ENCODE measurements at regions not wholly inside any gene's neighbourhood (a gene's known extent, or its start where the extent isn't known, plus 50 kb on each side); places are given as distances from the start of the nearest gene placed in this dataset.

DNA sequence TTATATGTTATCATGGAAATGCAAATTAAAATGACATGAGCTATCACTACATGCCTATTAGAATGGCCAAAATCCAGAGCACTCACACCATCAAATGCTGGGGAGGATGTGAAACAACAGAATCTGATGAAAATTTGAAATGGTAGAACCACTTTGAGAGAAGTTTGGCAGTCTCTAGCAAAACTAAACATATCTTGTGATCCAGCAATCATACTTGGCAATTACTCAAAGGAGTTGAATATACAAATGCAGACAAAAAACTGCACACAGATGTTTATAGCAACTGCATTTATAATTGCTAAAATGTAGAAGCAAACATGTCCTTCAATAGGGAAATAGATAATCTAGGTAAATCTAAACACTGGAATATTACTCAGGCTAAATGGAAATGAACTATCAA, 1164.9 kb downstream of the DNAJB9 start:
- DNase-seq (ENCODE audit: missing footprints) (no peak), ATAC-seq (no peak)
- intact Hi-C loops (cut with DNase I), result no loop called here

DNA sequence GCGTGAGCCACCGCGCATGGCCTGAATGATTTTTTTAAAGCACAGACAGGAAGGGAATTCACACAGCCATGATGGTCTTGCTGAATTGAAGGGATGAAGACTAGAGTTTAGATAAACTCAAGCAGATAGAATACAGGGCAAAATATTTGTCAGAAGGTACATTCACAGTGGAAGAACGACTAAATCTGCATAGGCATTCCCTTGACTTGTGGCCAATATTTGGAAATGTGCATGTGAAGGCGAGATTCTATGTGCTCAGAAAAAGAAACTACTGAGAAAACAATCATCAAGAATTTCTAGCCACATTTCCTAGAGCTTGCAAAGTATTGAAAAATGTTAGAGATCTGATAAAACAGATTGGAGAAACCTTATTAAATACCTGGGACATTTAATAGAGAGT, 1166.2 kb downstream of the DNAJB9 start:
- DNase-seq (ENCODE audit: missing footprints) (no peak), ATAC-seq (no peak)
- intact Hi-C loops (cut with DNase I), result no loop called here

DNA sequence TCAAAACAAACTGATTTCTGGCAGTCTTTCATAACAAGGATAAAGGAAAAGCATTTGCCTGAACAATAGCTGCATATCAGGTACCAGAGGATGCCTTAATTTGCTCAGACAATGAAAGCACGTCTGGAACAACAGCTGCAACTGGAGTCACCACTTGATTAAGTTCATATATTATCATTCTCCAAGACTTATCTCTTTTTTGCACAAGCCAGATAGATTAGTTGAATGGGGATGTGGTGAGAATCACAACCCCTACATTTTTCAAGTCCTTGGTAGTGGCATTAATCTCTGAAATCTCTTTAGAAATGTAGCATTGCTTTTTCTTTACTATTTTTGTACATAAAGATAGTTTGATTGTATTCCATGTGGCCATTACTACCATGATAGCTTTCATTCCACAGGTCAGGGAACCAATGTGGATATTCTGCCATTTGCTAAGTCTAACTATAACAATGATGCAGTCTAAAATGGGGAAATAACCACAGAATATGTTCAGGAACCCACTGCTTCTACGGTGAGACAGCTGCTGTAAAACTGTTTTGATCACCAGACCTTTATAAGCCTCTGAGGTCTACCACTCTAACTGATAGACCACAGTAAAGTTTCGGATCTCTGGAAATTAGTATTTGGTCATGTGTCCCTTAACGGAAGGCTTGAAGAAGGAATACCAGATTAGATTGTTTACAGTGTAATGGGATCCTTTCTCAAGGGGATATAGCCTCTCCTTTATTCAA, 1176.2 kb downstream of the DNAJB9 start:
- intact Hi-C loops (cut with DNase I), result no loop called here
- ATAC-seq, result no peak
- DNase-seq (ENCODE audit: missing footprints), result no peak

DNA sequence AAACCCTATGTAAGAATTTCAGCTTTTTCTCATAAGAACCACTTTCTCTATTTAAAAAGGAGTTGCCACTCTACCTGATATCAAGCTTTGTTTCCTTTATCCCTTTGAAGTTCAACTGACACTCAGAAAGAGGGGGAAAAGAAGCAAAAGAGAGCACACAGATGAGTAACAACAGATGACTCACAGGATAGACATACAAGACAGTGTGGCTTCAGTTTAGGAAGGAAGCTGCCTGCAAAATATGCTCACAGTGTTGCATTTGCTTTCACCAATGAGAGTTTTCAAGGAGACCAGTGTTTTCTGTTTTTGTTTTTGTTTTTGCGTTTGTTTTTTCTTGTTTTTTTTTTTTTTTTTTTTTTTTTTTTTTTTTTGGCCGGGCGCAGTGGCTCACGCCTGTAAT, 1181.6 kb downstream of the DNAJB9 start:
- no peak for ATAC-seq
- intact Hi-C loops (cut with DNase I), result no loop called here
- no peak for DNase-seq (ENCODE audit: missing footprints)

DNA sequence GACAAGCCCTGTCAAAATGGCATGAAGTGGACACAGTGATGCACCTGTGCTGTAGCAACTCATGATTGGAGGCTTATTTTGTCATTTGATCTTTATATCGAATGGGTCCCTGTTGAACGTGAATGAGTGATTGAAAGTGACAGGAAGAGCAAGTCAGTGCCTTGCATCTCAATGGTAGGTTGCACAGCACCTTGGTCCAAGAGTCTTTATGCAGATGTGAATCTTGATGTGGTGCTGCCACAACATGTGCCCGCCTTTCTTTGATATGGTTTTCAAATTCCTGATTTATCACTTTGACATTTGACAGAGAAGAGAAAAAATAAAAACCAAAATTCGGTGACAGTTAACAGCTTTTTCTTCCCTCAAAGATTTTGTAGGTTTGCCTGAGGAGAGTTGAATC, 1182.4 kb downstream of the DNAJB9 start:
- intact Hi-C loops (cut with DNase I), result no loop called here
- no peak for DNase-seq (ENCODE audit: missing footprints)

DNA sequence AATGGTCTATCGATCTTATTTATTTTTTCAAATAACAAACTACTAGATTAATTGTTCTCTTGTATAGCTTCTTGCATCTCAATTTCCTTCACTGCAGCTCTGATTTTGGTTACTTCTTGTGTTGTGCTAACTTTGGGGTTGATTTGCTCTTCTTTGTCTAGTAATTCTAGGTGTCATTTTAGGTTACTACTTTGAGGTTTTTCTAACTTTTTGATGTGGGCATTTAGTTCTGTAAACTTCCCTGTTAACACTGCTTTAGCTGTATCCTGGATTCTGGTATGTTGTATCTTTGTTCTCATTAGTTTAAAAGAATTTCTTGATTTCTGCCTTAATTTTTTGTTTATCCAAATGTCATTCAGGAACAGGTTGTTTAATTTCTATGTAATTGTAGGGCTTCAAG, 1188.0 kb downstream of the DNAJB9 start:
- DNase-seq (ENCODE audit: missing footprints) (no peak), ATAC-seq (no peak)
- intact Hi-C loops (cut with DNase I), result no loop called here

More for the DNA sequence above, 1182.4 kb downstream of the DNAJB9 start:
- ATAC-seq, result no peak

DNA sequence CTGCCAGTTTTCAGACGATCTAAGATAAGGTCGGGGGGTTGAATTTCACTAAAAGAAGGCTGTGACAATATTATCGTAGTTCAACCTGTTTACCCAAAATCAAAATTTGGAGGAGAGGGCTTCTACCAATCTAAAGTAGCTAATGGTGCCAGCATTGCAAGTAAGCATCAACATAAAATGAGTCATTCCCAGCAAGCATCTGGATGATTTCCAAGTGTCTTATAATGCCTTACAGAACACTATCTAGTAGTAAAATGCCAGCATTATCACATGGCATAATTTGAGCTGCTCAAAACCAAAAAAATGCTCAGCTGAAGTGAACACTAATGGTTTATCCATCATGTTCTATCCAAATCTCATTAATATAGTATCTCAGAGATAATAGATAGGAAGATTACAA, 1193.9 kb downstream of the DNAJB9 start:
- ATAC-seq (no peak), DNase-seq (ENCODE audit: missing footprints) (no peak)
- intact Hi-C loops (cut with DNase I), result no loop called here

DNA sequence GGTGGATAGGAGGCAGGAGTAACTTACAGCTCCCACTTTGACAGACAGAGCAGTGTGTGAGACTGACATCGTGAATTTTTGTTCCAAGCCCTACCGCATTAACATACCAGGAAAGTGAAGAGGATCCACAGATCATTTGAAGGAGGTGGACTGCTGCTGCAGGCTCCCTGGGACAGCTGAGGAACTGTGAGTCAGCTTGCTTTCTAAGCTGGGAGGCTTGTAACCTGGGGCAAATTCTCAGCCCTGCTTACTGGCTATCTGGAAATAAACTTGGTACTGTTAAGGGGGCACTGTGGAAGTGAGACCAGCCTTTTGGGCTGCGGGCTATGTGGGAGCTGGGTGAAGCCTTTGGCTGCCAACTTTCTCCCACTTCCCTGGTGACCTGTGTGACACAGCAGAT, 1202.5 kb downstream of the DNAJB9 start:
- ATAC-seq (no peak), DNase-seq (ENCODE audit: missing footprints) (no peak)
- intact Hi-C loops (cut with DNase I), result no loop called here

DNA sequence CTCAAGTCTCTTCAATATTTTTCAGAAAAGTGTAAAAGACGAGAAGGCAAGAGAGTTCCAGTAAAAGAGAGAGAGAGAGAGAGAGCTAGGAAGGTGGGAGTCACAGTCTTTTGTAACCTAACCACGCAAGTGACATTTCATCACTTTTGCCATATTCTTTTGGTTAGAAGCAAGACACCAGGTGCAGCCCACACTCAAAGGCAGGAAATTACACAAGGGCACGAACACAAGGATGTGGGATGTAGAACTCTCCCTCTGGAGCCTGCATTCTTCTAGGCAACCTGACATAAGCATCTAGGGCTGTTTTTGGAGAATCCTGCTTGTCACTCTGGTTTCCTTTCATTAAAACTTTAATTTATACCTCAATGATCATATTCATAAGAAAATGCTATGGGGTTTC, 1213.1 kb downstream of the DNAJB9 start:
- intact Hi-C loops (cut with DNase I), result no loop called here
- ATAC-seq (no peak), DNase-seq (ENCODE audit: missing footprints) (no peak)

DNA sequence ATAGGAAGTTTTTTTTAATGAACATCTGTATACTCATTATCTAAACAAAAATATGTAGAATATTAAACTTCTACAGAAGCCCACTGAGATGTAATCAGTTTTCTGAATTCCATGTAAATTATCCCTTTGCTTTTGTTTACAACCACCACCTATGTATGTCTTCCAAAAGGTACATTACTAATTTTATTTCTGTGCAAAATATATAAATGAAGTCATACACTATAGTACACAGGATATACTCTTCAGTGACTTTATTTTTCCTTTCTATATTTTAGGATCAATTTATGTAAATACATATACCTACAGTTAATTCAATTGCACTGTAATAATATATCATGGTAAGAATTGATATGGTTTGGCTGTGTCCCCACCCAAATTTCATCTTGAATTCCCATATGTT, 1236.9 kb downstream of the DNAJB9 start:
- intact Hi-C loops (cut with DNase I), result no loop called here
- no peak for ATAC-seq
- no peak for DNase-seq (ENCODE audit: missing footprints)

DNA sequence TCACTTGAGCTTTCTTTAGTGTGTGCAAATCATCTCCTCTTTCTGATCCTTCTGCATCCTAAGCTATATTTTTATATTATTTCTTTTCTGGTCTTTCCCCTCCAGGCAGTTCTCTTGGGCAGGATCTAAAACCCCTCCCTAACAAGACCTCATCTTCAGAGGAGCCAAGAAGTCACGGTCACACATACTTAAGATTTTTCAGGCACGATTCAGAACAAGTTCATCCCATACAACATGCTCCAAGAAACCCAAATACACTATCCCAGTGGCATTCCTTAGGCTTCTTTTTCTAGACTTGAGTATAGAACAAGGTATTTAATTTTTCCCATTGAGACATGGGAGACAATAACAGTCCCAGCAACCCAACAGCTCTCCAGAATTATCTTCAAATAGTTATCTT, 1251.5 kb downstream of the DNAJB9 start:
- ATAC-seq, result no peak
- no peak for DNase-seq (ENCODE audit: missing footprints)
- intact Hi-C loops (cut with DNase I), result no loop called here

DNA sequence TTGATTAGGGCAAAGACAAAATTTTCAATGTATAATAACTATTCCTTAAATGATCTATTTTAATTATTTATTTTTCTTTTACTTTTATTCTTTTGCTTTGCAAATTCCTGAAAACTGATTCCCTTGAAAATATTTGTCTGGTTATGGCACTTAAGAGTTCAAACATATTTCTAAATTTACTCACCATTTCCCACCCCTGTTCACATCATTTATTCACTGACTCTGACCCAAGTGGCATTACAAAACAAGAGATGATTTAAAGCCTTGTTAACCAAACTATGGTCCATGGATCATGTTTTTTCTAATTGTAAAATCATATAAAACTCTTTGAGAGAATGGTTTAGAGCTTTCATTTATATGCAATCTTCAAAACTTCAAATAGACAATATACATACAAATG, 1256.1 kb upstream of the LRRN3 start:
- ATAC-seq (no peak), DNase-seq (ENCODE audit: missing footprints) (no peak)
- intact Hi-C loops (cut with DNase I), result no loop called here

DNA sequence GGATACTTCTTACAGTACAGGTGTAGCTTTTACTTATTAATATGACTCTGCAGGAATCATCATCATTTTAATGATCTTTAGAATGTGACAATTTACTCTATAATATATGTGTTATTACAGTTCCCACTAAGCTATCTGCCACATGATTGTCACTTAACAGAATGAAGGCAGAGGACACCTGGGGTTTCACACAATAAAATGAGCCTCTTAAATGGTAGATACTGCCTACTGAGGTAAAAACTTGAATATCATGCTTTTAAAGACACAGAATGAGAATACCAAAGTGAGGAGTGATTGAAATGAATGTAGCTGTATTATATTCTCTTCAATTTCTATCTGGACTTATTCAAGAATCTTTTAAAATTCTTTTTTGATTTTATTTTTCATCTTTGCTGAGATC, 1255.3 kb upstream of the LRRN3 start:
- intact Hi-C loops (cut with DNase I), result no loop called here
- ATAC-seq, result no peak
- no peak for DNase-seq (ENCODE audit: missing footprints)

DNA sequence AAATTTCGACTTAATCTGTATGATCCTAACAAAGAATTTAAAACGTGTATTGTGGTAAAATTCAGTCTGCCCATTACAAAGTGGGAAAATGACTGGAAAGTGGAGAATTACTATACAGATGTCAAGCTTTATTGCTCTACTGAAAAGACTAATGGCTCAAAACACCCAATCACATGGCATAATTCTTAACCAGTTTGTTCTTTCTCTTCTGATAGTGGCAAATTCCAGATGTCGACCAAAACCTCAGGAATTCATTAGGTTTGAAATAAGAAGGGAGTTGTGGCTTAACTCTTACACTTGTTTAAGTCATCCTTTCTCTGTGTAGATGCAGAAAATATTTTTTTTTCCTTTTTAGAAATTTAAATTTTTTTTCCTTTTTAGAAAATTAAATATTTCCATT, 1254.9 kb upstream of the LRRN3 start:
- no peak for ATAC-seq
- DNase-seq (ENCODE audit: missing footprints), result no peak
- intact Hi-C loops (cut with DNase I), result no loop called here

DNA sequence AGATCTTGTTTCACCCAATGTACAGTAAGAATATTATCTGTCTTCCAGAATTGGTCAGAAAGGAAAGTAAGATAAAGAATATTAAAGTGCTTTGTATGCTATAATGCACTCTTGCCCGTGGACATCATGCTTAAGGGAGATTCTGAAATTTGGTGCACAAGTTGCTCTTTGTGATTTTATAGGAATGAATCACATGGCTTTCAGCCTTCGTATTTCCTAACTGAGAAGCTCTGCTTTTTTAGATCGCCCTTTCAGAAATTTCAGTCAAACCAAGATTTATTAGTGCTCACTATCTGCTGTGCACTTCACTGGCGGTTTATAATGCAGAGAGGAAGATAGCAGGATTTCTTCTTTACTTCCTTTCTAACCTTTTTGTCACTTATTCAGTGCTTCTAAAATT, 1248.5 kb upstream of the LRRN3 start:
- ATAC-seq (no peak), DNase-seq (ENCODE audit: missing footprints) (no peak)
- intact Hi-C loops (cut with DNase I), result no loop called here

DNA sequence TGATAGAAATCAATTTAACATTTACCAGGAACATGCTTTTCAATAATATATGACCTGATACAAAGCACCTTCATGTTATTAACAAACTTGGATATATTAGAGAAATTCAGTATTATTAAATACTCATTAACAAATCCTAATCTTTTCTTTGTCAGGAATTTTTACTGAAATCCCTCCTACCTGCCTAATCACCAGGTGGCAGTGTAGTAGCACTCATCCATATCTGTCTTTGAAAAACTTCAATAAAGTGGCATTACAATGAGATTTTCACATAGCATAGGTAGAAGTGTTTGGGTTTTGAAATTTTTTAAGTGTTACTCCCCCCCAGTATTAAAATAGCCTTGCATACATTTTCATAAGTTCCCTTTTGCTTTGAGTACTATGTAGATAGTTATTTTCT, 1246.6 kb upstream of the LRRN3 start:
- ATAC-seq (no peak), DNase-seq (ENCODE audit: missing footprints) (no peak)
- intact Hi-C loops (cut with DNase I), result no loop called here

DNA sequence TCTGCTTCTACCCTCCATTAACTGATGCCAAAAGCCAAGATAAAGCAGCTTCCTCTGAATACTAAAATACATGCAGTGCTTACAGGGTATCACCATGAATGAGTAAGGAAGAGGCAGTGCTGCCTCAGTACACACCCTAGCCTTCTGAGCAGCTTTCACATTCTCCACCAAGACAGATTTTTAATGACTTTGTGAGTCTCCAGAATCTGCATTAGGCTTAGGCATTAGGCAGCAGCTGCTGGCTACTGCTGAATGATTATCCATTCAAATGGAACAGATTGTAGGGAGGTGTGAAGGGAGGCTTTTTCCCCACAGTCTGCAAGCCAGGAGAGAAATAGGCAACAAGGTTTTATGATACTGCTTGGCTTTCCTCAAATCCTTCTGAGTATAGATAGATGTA, 1226.7 kb upstream of the LRRN3 start:
- ATAC-seq (no peak), DNase-seq (ENCODE audit: missing footprints) (no peak)
- intact Hi-C loops (cut with DNase I), result no loop called here

DNA sequence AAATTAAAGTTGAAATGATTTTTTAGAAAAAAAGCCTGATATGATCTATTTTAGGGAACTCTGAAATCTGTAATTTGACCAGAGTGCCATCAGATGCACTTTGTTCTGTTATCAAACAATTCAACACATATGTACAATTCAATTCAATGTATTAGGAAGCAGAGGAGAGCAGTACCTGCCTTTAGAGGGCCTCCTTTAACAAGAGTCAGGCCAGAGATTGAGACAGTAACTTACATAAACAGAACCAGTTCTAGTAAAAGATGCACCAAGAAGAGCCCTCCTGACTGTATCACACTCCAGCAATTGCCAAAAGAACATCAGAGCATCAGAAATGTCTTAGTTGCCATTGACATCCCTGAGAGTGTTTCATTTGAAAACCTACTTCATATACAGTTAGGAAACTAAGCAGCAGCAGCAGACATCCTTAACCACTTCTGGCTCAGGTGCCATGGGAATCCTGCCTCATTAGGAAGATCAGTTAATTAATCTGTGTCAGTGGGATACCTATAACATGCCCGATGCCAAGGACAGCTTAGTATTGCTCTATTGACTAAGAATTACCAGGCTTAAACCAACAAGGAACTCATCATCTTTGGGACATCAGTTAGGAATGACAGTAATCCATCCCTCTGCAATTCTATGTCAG, 1222.6 kb upstream of the LRRN3 start:
- DNase-seq (ENCODE audit: missing footprints) (no peak), ATAC-seq (no peak)
- intact Hi-C loops (cut with DNase I), result no loop called here

DNA sequence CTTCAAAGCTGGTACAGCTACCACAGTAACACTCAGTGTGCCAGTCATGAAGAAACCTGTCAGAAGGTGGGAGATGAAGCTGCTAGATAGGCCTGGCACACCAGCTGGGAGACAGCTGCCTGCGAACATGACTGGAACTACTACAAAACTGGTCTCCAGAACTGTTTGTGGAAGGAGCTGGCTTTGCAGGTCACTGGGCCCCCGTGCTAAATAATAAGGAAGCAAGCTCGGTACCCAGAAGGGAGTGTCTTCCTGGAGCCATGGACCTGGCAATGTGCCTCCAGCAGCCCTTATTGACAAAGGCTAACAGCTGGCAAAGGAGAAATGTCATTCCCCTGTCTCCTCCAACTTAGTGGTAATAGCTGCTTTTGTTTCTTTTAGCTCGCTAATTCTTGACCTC, 1217.6 kb upstream of the LRRN3 start:
- ATAC-seq (no peak), DNase-seq (ENCODE audit: missing footprints) (no peak)
- intact Hi-C loops (cut with DNase I), result no loop called here

DNA sequence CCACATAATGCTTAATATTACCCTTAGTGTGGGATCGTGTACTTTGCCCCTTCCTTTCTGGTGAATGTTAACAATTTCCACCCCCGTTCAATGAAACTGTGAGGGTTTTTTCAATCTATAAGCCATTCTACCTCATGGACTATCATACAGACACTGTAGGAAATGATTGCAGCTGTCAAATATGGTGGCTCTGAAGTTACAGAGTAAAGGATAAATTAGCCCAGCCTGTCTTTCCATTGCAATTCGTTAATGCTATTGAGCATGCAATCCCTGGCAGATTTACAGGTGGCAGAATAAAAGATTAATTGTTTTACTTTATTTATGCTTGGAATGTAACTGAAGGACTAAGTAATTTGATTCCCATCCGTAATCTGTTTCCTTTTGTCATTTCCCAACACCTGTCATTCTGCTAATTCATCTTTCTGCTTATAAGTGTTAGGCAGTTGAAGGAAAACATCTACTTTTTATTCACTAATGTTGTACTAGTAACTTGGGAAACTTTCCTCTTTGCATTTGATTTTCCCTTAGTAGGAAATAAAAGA, 1211.6 kb upstream of the LRRN3 start:
- intact Hi-C loops (cut with DNase I), result no loop called here
- no peak for DNase-seq (ENCODE audit: missing footprints)
- no peak for ATAC-seq

DNA sequence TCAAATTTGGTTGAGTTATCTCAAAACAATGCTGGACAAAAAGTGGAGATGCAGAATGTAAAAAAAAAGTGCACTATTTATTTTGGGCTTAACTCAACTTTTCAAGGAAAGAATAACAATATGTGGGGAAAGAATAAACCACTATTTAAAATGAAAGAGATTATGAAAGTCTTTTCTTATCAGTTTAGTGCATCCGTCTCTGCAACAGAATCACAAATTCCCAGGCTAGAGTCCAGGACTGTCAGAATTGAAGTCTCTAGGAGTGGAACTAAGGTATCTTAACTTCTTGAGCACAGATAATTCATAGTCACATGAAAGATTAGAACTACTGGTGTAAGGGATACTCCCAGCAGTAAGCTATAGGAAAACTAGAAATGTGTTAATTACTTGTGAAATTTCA, 1200.3 kb upstream of the LRRN3 start:
- intact Hi-C loops (cut with DNase I), result no loop called here
- ATAC-seq (no peak), DNase-seq (ENCODE audit: missing footprints) (no peak)
